ENCODE measurements at regions not wholly inside any gene's neighbourhood (a gene's known extent, or its start where the extent isn't known, plus 50 kb on each side); places are given as distances from the start of the nearest gene placed in this dataset.

GRCh38 chr1:22260860-22261432 is 118.0 kb upstream of the WNT4 start:
- peaks cover 5% of the 10 kb centered on the region for H3K36me3 Mint-ChIP-seq (ENCODE audit: insufficient read depth, unreplicated experiment)
- CTCF ChIA-PET = no interaction called here
- BruUV-seq (replicated peaks) = no TSS peak
- H3K27me3 Mint-ChIP-seq (ENCODE audit: unreplicated experiment) = peaks cover 38% of the 10 kb centered on the region
- intact Hi-C loops (cut with micrococcal nuclease; ENCODE audit: unreplicated experiment) = no loop called here
- no peaks in the 10 kb centered on the region for H3K9me3 Mint-ChIP-seq (ENCODE audit: low read depth, unreplicated experiment)
- DNase-seq = no peak
- H3K27ac Mint-ChIP-seq (ENCODE audit: unreplicated experiment) = no peak overlapping the region
- no peak for TF ChIP-seq CTCF (IDR thresholded peaks at IDR 0.05; ENCODE audit: unreplicated experiment)
- no peaks in the 10 kb centered on the region for H3K4me1 Mint-ChIP-seq (ENCODE audit: low read depth, unreplicated experiment)
- no peak overlapping the region for H3K4me3 Mint-ChIP-seq (ENCODE audit: low read depth, unreplicated experiment)

- Mint-ChIP-seq H3K4me1 (ENCODE audit: low read depth, unreplicated experiment) (no peaks in the 10 kb centered on the region), H3K27me3 (ENCODE audit: unreplicated experiment) (peaks cover 41% of the 10 kb centered on the region), H3K9me3 (ENCODE audit: low read depth, unreplicated experiment) (no peaks in the 10 kb centered on the region), H3K27ac (ENCODE audit: unreplicated experiment) (no peak overlapping the region), H3K36me3 (ENCODE audit: insufficient read depth, unreplicated experiment) (peaks cover 5% of the 10 kb centered on the region), H3K4me3 (ENCODE audit: low read depth, unreplicated experiment) (no peak overlapping the region)
- CTCF ChIA-PET = no interaction called here
- BruUV-seq (replicated peaks) = no TSS peak
- intact Hi-C loops (cut with micrococcal nuclease; ENCODE audit: unreplicated experiment) = no loop called here
- TF ChIP-seq CTCF (IDR thresholded peaks at IDR 0.05; ENCODE audit: unreplicated experiment) = no peak
- DNase-seq = no peak
Measured at GRCh38 chr1:22261580-22261979, 118.7 kb upstream of the WNT4 start.

- CTCF ChIA-PET = no interaction called here
- TF ChIP-seq CTCF (IDR thresholded peaks at IDR 0.05; ENCODE audit: unreplicated experiment) = no peak
- H3K36me3 Mint-ChIP-seq (ENCODE audit: insufficient read depth, unreplicated experiment) = peaks cover 5% of the 10 kb centered on the region
- DNase-seq = no peak
- intact Hi-C loops (cut with micrococcal nuclease; ENCODE audit: unreplicated experiment) = no loop called here
- H3K9me3 Mint-ChIP-seq (ENCODE audit: low read depth, unreplicated experiment) = no peaks in the 10 kb centered on the region
- H3K27ac Mint-ChIP-seq (ENCODE audit: unreplicated experiment) = no peak overlapping the region
- H3K4me3 Mint-ChIP-seq (ENCODE audit: low read depth, unreplicated experiment) = no peak overlapping the region
- H3K27me3 Mint-ChIP-seq (ENCODE audit: unreplicated experiment) = peaks cover 41% of the 10 kb centered on the region
- no TSS peak for BruUV-seq (replicated peaks)
- no peaks in the 10 kb centered on the region for H3K4me1 Mint-ChIP-seq (ENCODE audit: low read depth, unreplicated experiment)
Measured at GRCh38 chr1:22262583-22262982, 119.7 kb upstream of the WNT4 start.

- no peaks in the 10 kb centered on the region for H3K9me3 Mint-ChIP-seq (ENCODE audit: low read depth, unreplicated experiment)
- peaks cover 41% of the 10 kb centered on the region for H3K27me3 Mint-ChIP-seq (ENCODE audit: unreplicated experiment)
- CTCF ChIA-PET = no interaction called here
- H3K36me3 Mint-ChIP-seq (ENCODE audit: insufficient read depth, unreplicated experiment) = peaks cover 5% of the 10 kb centered on the region
- no peak for DNase-seq
- no peak overlapping the region for H3K27ac Mint-ChIP-seq (ENCODE audit: unreplicated experiment)
- intact Hi-C loops (cut with micrococcal nuclease; ENCODE audit: unreplicated experiment) = no loop called here
- no peak for TF ChIP-seq CTCF (IDR thresholded peaks at IDR 0.05; ENCODE audit: unreplicated experiment)
- no peaks in the 10 kb centered on the region for H3K4me1 Mint-ChIP-seq (ENCODE audit: low read depth, unreplicated experiment)
- no peak overlapping the region for H3K4me3 Mint-ChIP-seq (ENCODE audit: low read depth, unreplicated experiment)
- no TSS peak for BruUV-seq (replicated peaks)
Measured at GRCh38 chr1:22263359-22263758, 120.5 kb upstream of the WNT4 start.
